GM23248 (cell line): ENCODE measurements at regions not wholly inside any gene's neighbourhood (a gene's known extent, or its start where the extent isn't known, plus 50 kb on each side); places are given as distances from the start of the nearest gene placed in this dataset.

ENCODE experiments used
- EZH2 ChIP-seq: fragments of 200-600 bp; sonication (generic); IDR thresholded peaks from 2 replicates; pipeline ENCODE4 v1.6.1; 2018; ENCODE audit warnings: antibody characterized with exemption, mild to moderate bottlenecking; ENCODE audit not compliant: insufficient read depth, poor library complexity, severe bottlenecking
- EZH2phosphoT487 ChIP-seq: fragments of 200-600 bp; sonication (generic); IDR thresholded peaks from 2 replicates; pipeline ENCODE4 v1.6.1; 2018; ENCODE audit warnings: antibody characterized with exemption, moderate library complexity, mild to moderate bottlenecking, low read depth; ENCODE audit not compliant: insufficient read depth

DNA sequence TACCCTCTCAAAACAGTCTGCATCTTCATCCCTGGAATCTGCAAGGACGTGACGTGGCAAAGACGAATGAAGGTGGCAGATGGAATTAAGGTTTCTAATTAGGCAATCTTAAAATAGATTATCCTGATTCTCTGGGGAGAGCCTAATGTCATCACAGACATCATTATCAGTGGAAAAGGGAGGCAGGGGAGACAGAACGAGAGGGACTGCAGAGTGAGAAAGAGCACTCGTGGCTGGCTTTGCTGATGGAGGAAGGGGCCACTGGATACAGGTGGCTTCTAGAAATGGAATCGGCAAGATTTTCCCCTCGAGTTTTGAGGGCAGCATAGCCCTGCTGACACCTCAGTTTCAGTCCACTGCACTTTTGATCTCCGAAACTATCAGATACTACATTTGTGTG lies 110.6 kb downstream of the ASMT start:
- TF ChIP-seq EZH2 (no peak), EZH2phosphoT487 (no peak)
